Left lung (tissue), 4 donors: ENCODE measurements at regions not wholly inside any gene's neighbourhood (a gene's known extent, or its start where the extent isn't known, plus 50 kb on each side); places are given as distances from the start of the nearest gene placed in this dataset.

ENCODE experiments used
- ATAC-seq: fragments of 200-7000 bp; cut with Tn5 transposase; one replicate; pipeline ENCODE4 v1.9.1; 2020; ENCODE audit warnings: moderate library complexity
- DNase-seq, 4 donors: peaks; one replicate each; pipeline ENCODE4 v3.0.0-alpha.2; 2013 to 2020
- H3K27ac ChIP-seq, 2 donors: fragments of 200-600 bp; sonication (generic) in 1 of 2; one replicate each; pipeline versions ENCODE4 v1.5.0 to v1.8.0; 2020 to 2021
- H3K27me3 ChIP-seq, 2 donors: fragments of 200-600 bp; sonication (generic) in 1 of 2; one replicate each; pipeline versions ENCODE4 v1.5.0 to v1.8.0; 2020 to 2021
- H3K36me3 ChIP-seq, 2 donors: fragments of 200-600 bp; sonication (generic) in 1 of 2; one replicate each; pipeline versions ENCODE4 v1.5.0 to v1.8.0; 2020 to 2021
- H3K4me1 ChIP-seq, 2 donors: fragments of 200-600 bp; one replicate each; pipeline ENCODE4 v1.8.0; 2021
- H3K4me3 ChIP-seq, 2 donors: fragments of 200-600 bp; sonication (generic) in 1 of 2; one replicate each; pipeline versions ENCODE4 v1.5.0 to v1.8.0; 2020 to 2021; ENCODE audit warnings: mild to moderate bottlenecking in 1 of 2
- H3K9me3 ChIP-seq, 2 donors: fragments of 200-600 bp; sonication (generic) in 1 of 2; one replicate each; pipeline versions ENCODE4 v1.5.0 to v1.8.0; 2020 to 2021
- CTCF ChIP-seq, 2 donors: fragments of 200-600 bp; sonication (generic) in 1 of 2; IDR thresholded peaks; one replicate each; pipeline versions ENCODE4 v1.5.0 to v1.8.0; 2021; ENCODE audit warnings: antibody characterized with exemption in 2 of 2
- intact Hi-C, 2 donors: fragments of 100-400 bp; cut with DNase I; formaldehyde crosslinking; loops; one replicate each; pipeline versions ENCODE4 v1.11.2 to v1.14.2; 2022
- donor health status: DM: no; HTN: yes; CAD: no.
- donor health status: DM: no; HTN: no; CAD: no.

DNA sequence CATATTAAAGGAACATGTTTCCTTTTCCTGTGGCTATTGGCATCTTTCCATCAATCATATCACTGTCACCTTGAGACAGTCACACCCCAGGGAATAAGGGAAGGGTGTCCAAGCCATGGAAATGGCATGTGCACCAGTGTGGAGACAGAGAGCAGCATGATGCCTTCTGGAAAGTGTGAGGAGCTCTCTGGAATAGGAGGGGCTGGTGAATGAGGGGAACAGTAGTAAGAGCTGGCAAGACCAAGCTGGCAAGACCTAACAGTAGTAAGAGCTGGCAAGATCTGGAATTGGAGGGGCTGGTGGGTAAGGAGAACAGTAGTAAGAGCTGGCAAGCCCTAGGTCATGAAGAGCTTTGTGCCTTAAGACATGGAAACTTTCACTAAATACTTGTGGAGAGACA, 186.7 kb downstream of the C1orf94 start:
- DNase-seq (no peak), ATAC-seq (no peak)
- Histone ChIP-seq H3K4me1 (no peaks in the 10 kb centered on the region), H3K9me3 (peaks cover 0 to 2% of the 10 kb centered on the region in 2 donors), H3K36me3 (no peaks in the 10 kb centered on the region), H3K27ac (no peak overlapping the region), H3K27me3 (no peaks in the 10 kb centered on the region), H3K4me3 (no peak overlapping the region)
- TF ChIP-seq CTCF (IDR thresholded peaks at IDR 0.05), result no peak
- intact Hi-C loops, result no loop called here

- no peak for ATAC-seq
- H3K27me3 ChIP-seq, result no peaks in the 10 kb centered on the region
- intact Hi-C loops, result no loop called here
Measured at GRCh38 chr1:34363915-34364314, 187.2 kb downstream of the C1orf94 start.

DNA sequence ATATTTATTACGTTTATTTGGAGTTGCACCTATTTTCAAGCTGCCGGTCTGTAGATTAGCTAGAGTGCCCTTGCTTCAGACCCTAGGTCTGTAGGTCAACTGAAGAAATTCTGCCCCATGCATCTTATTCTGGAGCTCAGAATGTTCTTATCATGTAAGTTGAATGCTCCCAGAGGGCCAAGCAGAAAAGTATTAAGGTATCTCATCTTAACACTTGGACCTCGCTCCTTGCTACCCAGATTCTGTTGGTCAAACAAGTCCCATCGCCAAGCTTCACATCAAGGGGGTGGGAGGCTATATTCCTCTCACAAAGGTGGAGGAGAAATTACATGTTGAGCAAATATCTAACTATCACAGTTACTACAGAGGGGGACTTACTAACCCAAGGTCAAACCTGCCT, 187.7 kb downstream of the C1orf94 start:
- no peak for DNase-seq
- no peak overlapping the region for H3K4me3 ChIP-seq
- no peak for ATAC-seq

More at GRCh38 chr1:34363915-34364314, 187.2 kb downstream of the C1orf94 start:
- DNase-seq, result no peak
- Histone ChIP-seq H3K36me3 (no peaks in the 10 kb centered on the region), H3K4me1 (no peaks in the 10 kb centered on the region), H3K9me3 (peaks cover 0 to 2% of the 10 kb centered on the region in 2 donors), H3K4me3 (no peak overlapping the region), H3K27ac (no peak overlapping the region)
- no peak for TF ChIP-seq CTCF (IDR thresholded peaks at IDR 0.05)

DNA sequence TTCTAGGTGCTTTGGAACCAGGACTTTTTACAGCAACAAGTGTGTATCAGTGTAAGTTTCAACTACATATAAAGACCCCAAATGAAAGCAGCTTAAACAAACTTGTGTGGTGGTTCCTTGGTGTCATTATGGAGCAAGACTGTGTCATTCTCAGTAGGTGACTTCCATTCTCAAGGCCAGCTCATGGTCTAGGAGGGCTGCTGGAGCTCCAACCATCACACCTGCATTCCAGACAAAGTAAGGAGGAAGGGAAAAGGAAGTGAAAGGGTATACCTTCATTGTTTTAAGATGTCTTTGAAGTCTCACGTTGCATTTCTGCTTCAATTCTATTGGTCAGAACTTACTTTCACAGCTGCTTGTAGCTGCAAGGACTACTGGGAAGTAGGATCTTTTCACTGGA, 188.6 kb downstream of the C1orf94 start:
- ATAC-seq (no peak), DNase-seq (no peak)
- Histone ChIP-seq H3K36me3 (no peaks in the 10 kb centered on the region), H3K4me3 (no peak overlapping the region), H3K4me1 (no peaks in the 10 kb centered on the region), H3K9me3 (peaks cover 0 to 2% of the 10 kb centered on the region in 2 donors), H3K27me3 (no peaks in the 10 kb centered on the region), H3K27ac (no peak overlapping the region)
- intact Hi-C loops, result no loop called here
- no peak for TF ChIP-seq CTCF (IDR thresholded peaks at IDR 0.05)

More for the DNA sequence above, 187.7 kb downstream of the C1orf94 start:
- Histone ChIP-seq H3K36me3 (no peaks in the 10 kb centered on the region), H3K4me1 (no peaks in the 10 kb centered on the region), H3K9me3 (peaks cover 0 to 2% of the 10 kb centered on the region in 2 donors), H3K27ac (no peak overlapping the region), H3K27me3 (no peaks in the 10 kb centered on the region)
- TF ChIP-seq CTCF (IDR thresholded peaks at IDR 0.05), result no peak
- intact Hi-C loops, result no loop called here

- no peak for TF ChIP-seq CTCF (IDR thresholded peaks at IDR 0.05)
- intact Hi-C loops, result no loop called here
- Histone ChIP-seq H3K4me3 (no peak overlapping the region), H3K9me3 (peaks cover 0 to 2% of the 10 kb centered on the region in 2 donors), H3K27ac (no peak overlapping the region), H3K36me3 (no peaks in the 10 kb centered on the region), H3K27me3 (peaks cover 0 to 6% of the 10 kb centered on the region in 2 donors), H3K4me1 (no peaks in the 10 kb centered on the region)
- no peak for ATAC-seq
- no peak for DNase-seq
Measured at GRCh38 chr1:34366875-34367624, 190.3 kb downstream of the C1orf94 start.
